ENCODE measurements at regions not wholly inside any gene's neighbourhood (a gene's known extent, or its start where the extent isn't known, plus 50 kb on each side); places are given as distances from the start of the nearest gene placed in this dataset.

GRCh38 chr3:17840126-17840525 lies 97.7 kb upstream of the TBC1D5 start:
- TF ChIP-seq CTCF (IDR thresholded peaks at IDR 0.05) (no peak), POLR2A (IDR thresholded peaks at IDR 0.05) (no peak)
